ENCODE measurements at regions not wholly inside any gene's neighbourhood (a gene's known extent, or its start where the extent isn't known, plus 50 kb on each side); places are given as distances from the start of the nearest gene placed in this dataset.

DNA sequence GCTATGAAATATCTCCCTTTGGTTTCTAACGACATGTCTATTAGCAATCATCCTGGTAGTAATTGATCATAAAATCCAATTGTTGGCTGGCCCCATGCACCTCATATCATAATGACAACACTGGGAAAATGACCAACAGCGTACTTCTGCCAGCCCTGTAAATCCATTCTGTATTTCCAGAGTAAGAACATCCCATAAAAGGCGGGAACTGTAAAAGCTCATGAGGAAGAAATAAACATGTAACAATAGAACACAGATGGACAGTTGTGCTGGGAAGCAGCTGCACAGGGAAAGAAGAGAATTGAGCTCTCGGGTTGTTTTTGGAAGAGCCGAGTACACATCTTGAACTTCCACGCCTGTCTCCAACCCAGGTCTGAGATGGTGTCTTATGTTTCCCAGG lies 218.7 kb downstream of the CMPK2 start:
- DNase-seq, result no peak

DNA sequence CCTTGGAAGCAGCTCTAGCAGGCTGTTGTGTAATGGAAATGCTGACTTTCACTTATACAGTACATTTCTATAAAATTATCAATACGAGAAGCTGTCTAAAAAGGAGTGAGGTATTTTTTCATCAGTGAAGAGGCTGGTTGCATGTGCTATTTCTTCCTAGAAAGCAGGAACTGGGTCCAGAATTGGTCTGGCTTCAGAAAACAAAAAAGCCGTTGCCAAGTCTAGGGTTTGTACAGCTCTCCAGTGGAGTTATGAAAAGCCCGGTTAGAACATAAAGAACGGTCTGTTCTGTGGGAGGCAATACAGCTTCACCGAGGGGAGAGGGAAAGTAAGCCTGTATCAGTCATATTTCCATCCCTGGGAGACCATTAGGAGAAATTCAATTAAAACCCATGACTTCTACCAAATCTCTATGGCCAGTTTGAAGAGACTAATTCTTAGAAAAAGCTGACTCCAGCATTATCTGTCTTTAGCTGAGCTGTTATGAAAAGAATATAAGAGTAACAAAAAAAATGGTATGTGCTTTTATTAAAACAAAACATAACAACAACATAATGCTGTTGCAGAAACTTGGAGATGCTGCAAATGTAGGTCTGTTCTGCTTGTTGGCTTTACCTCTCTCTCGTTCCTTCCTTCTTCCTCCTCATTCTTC lies 217.0 kb downstream of the CMPK2 start:
- no peak for DNase-seq

DNA sequence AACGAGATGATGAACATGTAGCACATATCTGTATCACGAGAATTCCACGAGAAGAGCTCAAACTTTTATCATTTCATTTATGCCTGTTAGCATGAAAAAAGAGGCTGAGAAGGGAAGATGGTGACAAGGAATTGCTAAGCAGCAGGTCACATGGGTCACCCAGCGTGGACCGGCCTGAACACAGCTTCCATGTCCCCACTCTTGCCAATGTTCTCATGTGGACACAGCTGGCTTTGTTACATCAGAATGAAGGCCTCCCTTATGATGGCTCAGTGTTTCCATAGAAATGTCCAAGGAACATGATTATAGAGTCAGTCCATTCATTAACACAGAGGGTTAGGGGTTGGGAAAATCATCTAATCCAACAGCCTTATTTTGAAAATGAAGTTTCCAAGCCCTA lies 215.4 kb downstream of the CMPK2 start:
- DNase-seq, result no peak

DNA sequence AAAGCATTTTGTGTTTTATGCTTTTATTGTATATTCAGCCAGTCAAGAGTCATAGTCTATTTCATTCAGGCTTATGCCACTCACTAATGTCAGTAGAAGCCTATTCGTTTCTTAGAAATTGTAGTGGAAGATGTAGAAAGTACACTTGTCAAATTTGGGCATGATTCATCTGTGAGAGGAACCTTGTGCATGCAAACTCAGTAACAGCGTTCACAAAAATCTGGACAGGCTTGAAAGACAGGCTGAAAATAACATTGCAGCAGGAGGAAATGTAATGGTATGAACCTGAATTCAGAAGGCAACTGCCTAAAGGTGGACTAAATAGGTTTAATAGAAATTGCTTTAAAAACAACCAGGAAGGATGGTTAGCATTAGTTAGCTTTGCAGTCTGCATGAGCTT lies 213.5 kb downstream of the CMPK2 start:
- DNase-seq, result no peak

DNA sequence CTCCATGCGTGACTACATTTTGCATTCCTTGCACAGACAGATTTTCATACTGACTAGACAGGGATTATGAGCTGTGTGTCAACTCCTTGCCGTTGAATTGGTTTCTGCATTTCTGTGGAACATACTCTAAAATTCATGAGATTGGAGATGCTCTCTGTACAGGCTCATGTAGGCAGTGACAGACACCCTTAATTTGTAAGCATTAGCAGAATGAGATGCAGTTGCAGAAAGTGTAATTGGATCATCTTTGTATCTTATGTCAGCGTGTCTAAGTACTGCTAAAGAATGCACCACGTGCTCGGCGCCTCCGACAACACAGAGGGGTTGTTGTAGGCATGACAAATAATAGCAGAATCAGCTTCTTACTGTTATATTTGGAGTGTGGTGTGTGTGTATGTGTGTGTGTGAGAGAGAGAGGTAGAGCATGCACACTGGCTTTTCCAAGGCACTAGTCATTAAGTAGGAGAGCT lies 212.4 kb downstream of the CMPK2 start:
- no peak for DNase-seq

DNA sequence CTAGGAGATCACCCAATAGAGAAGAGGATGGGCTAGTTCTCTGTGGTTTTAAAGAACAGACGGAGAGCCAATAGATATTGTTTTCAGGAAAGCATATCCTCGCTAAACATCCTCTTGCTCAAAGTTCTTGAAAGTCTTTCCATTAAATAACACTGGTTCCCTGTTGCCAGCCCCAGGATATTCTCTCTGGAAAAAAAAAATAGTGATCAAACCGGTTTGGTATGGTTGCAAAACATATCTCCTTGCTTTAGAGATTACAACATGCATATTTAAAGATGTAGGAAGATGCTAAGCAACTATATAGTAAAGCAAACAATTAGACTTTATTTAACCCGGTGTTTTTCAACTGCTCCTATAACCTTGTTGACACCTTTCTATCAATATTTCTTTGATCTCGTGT lies 211.4 kb downstream of the CMPK2 start:
- DNase-seq, result no peak

DNA sequence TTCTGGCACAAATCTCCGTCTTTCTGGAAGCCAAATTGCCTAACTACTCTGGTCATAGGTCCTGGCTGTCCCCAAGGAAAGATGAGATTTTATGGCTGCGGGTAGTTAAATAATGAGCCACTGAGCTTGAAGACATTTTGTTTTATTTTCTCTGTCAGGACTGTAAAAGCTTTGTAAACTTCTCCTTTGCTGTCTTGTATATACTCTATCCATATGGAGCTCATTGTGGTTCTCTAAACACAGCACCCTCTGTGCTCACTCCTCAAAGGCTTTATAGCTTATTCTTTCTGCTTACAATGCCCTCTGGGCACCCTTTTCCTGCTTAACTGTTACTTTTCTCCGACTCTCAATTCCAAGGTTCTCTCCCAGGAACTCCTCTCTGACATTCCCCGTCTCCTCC lies 209.1 kb downstream of the CMPK2 start:
- no peak for DNase-seq

DNA sequence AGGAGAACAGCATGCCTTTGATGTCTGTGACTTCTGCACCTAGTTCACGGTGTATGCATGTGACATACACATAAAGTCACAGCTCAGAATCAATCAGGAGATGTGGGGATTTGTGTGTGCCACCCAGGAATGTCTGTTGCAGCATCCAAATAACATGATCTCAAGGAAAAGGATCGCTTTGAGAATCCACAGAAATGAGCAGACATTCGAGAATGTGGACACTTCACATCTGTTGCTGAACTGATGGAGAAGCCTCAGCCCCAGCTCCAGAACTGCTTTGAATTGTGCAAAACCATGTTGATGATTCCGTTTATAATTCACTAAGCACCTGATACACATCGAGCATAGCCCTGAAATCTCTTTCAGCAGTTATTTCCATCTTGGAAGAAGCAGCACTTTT lies 208.6 kb downstream of the CMPK2 start:
- no peak for DNase-seq

DNA sequence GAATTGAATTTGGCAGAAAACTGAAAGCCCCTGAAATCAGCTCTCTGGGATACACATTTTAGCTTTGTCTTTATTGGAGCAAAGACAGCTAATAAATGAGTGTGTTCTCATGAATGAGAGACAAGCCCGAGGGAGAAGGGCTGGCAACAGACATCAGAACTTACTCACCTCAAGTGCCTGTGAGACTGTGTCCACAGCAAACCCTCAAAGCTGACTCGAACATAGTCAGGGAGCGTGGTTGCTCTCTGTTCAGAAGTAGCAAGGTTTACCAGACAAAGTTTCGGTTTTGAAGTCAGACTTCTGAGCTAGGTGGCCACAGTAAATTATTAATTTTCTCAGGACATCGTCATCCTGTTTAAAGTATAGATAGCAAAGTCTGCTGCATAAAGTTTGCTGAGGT lies 207.9 kb downstream of the CMPK2 start:
- no peak for DNase-seq

DNA sequence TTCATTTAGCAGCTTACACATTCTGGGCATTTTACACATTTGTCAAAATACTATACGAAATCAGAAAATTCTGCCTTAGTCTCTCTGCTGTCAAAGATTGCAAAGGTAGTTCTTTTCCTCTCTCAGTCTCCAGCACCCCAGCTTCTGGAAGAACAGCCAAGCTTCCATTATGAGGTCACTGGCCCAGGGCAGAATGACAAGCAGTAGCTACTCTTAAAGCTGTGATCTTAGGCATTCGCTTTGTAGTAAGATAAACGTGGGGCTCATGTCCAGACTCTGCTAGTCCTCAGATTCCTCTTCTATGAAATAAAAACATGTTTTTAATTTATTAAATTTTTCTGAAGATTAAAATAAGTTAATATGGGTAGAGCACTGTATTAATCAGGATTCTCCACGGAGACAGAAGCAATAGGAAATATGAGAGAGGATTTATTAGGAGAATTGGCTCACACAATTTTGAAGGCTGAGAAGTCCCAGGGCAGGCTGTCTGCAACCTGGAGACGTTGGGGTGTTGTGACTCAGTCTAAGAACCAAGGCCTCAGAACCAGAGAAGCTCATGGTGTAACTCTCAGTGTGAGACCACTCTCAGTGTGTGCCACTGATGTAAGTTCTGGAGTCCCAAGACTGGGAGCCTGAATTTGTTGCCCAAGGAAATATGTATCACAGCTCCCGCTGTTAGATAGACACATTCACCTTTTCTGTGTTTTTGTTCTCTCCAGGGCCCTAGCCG lies 201.2 kb downstream of the CMPK2 start:
- no peak for DNase-seq

DNA sequence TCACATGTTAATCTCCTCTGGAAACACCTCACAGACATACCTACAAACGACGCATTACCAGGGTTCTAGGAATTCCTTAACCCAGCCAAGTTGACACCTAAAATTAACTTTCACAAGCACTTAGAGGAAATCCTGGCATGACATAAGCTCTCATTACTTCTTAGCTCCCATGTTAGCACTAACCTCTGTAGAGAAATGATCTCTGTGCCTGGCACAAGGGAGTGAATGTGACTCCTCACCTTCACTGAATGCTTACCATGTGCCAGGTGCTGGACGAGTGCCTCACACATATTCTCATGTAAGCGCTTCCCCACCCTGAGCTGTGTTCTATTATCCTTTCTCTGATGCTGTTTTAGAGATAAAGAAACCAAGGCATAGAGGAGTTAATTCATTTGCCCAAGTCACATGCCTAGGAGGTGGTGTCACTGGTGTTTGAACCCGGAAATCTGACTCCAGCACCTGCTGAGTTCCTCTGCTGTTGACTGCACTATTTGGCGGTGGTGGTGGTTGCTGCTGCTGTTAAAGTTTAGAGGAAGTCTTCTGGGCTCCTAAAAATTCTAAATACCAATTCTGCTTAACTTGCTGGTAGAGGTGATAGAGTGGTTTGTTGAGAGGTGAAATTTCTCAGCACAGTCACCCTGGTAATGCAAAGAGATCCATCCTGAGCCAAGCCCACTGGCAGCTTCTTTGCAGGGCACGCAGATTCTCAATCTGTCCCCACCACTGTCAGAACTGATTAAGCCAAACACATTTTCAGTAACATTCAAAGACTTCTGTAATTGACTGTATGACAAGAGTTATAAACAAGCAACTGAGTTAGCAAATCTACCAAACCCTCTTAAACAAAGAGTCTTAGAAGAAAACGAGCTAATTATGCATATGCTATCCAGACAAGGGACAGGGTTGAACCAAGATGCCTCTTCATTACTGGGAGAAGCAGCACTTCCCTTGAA lies 200.3 kb downstream of the CMPK2 start:
- no peak for DNase-seq

DNA sequence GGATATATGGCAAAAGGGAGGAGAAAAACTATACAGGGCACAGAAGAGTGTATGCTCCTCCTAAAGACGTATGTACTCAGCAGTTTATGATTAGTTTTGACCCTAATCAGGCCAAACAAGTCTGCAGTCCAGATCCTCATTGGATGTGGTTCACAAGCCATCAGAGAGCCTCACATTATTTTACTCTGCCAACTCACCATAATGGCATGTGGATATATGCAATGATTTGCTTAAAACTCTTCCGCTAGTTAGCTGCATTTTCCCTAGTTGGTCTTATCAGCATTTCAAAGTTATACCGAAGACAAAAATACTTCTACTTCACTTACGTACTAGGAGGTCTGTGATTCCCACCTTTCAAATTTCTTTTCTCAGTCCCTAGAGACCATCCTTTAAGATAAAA lies 198.4 kb downstream of the CMPK2 start:
- DNase-seq, result no peak

DNA sequence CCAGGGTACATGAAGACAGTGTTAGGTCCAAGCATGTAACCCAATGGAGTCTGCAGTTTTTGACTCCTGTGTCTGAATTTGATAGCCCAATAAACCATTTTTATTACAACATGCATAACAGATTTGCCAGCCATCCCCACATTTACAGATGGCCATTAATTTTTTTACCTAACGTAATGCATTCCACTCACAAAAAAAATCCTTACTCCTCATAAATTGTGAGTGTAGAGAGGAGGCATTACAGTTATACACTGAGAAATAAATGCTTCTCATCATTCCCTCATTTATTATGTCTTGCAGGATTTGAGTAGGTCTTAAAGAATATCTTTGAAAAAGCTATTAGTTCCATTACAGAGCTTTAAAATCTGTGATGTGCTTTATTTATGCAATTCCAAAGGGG lies 193.8 kb downstream of the CMPK2 start:
- no peak for DNase-seq

DNA sequence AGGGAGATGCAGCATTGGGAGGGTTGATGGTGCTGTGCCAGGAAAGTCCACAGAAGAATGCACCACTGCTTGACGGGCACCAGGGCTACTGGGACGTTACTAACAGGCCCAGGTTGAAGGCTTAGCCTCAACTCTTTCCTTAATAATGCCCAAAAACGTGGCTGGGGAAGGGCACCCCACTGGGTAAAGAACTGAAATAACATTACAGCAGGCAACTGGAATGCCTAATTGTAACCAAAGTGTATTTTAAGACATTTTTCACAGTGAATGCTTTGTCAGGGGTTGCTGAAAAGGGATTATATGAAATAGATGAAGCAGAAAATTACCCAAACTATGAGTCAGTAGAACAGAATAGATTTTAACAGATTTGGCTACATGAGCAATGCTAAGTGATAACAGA lies 191.3 kb downstream of the CMPK2 start:
- no peak for DNase-seq

DNA sequence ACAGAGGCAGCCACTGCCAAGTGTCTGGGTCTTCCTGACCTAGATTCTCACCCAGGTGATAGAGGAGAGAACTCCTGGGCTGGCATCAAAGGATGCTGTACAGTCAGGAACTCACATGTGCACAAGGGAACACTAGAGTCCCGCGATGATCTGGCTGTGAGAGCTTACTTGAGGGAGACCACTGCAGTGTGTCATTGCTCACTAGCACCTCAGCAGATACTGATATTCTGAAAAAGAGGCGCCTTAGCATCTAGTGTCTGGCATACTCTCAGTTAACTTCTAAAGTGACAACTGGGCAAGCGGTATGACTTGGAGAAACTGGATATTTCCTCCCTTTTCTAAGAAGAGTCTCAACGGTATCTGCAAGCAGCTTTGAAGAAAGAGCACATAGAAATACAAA lies 189.9 kb downstream of the CMPK2 start:
- no peak for DNase-seq

DNA sequence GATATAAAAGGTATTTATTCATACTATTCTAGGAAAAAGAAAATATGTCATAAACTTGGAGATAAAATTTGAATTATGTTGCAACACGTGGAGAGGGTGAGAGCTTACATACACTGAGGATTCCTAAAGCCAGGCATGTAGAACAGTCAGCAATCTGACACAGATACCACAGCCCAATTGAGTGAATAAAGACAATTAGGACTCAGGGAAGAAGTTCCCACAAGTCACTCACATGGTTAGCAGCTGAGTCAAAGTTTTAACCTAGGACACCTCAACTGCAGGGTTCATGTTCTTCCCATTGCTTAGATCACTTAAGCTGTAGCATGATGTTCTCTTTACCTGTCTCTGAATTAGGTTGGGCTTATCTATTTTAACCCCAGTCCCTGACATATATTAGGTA lies 189.5 kb downstream of the CMPK2 start:
- no peak for DNase-seq

DNA sequence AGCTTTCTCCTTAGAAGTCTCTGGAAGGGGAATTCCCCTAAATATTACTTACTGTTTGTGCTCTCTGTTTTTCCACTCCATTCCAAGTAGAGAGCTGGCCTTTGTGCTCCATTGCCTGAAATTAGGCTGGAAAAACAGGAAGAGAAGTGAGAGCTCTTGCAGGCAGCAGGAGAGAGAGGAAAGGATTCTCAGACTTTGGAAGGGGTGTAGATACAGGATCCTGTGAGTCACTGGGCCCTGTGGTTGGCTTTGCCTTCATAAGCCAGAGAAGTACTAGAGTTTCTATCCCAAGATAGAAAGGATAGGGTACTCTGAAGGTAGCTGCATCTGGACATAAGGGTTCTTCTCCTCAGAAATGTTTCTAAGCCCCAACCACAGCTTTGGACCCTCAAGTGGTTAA lies 188.9 kb downstream of the CMPK2 start:
- no peak for DNase-seq

DNA sequence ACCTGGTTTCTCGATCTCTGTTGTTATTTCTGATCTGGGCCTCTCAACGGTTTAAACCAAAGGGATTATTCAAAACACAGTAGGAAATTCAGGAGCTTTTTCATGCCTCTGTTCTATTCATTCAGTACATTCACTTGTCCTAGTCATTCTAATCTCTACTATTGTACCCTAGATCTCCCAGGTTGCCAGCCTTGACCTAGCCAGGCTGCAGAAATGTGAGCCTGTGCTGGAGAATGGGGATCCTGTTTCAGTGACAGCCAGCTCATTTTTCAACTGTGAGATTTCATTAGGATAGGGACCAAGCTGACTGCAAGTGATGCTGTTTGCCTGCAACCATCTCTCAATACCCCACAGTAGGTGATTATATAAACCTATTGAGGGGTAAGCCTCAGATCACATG lies 186.2 kb downstream of the CMPK2 start:
- no peak for DNase-seq

DNA sequence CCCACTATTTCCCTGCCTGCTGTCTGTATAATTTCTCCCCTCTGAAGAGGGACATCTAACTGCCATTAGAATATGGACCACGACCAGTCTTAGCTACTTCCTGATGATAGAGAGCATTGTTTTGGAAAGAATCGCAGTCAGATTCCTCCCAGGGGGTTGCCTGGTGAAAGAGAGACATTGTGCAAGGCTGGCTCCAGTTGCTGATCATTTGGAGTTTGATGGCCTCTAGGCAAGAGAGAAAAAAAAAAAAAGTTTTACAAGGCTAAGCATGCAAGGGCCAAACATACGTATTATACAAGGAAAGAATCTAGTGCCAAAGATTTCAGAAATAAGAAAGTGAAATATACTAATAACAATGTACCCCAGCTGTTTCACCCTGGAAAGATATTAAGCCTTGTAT lies 182.2 kb downstream of the CMPK2 start:
- no peak for DNase-seq

DNA sequence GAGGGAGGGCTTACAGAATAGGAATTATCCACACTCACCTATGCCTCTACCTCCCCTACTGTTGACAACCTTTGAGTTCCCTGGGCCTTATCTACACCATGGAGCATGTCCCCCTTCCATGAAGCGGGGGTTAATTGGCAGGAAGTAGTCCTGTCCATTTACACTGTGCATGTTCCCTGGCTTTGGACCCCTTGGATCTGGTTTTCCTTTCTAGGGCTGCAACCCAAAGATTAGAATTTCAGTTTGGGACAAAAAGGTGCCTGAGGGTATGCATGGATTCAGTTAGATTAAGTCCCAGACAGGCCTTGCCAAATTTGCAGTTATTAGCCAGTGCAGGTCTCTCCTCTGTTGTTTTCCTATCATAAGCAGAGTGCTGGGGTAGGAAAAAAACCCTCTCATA lies 180.3 kb downstream of the CMPK2 start:
- DNase-seq, result no peak

DNA sequence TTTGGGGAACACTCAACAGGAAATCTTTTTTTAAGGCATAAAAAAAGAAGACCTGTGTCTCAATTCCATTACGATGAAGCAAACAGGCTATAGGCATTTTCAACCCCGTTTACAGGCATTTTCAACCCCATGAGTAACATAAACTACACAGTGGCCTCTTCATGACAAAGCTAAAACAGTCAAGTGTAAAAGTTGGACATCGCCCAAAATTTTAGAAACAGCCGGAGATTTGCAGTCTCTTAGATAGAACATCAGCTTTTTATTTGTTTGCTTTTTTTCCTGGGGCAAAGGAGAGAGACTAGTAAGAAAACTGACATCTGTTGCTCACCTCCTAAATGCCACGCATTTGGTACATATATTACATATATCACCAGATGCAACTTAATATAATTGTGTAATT lies 173.7 kb downstream of the CMPK2 start:
- DNase-seq, result no peak

DNA sequence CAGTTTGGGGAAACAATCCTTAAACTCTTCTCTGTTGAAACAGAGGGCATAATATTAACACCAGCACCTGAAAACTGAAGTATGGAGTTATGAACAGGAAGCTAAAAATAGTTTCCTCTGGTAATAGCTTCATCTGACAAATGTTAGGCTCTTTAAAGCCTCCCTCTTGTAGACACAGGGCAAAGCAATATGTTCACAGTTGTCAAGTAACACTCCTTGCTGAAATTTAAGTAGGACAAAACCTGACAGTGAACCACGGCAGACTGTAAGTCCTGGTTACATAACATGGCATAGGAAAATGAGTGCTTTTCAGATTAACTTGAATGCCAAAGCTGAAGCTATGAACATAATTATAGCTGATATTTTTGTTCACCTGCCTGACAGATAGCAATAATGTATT lies 172.9 kb downstream of the CMPK2 start:
- DNase-seq, result no peak

DNA sequence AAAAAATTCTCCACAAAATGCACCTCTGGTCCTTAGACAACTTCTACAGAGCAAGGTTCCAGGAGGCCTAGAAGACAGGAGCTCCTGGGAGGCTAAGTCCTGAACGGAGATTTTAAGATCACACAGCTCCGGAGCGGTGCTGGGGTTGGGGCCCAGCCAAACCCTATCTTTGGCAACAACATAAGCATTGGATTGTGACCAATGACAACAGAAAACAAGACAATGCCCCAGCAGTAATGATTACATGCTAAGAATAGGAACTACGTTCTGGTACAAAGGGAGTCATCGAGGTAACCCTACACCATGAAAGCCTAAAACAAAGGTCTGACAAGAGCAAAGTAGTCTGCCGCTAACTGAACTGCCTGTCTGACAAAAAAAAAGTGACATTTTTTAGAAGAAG lies 171.2 kb downstream of the CMPK2 start:
- no peak for DNase-seq

DNA sequence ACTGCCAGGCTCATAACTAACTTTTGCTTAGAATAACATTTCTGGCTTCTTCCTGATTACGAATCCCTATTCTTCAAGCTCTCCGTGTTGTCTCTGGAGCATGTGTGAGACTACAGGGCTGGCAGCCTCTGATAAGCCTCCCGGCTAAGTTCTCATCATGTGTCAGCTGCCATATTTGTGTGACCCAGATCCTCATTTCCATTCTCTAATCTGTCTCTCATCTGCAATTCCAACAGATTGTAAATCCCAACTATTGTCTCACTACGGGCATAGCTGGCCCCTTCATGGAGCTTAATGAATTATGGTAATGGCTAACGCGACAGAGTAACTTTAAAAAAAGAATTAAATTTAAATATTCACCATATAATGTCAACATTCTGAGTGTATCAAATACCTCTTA lies 165.4 kb downstream of the CMPK2 start:
- no peak for DNase-seq
